ENCODE measurements at regions not wholly inside any gene's neighbourhood (a gene's known extent, or its start where the extent isn't known, plus 50 kb on each side); places are given as distances from the start of the nearest gene placed in this dataset.

- no peak for DNase-seq
Measured at GRCh38 chr1:119308806-119309205, 59.8 kb upstream of the HAO2 start.

DNA sequence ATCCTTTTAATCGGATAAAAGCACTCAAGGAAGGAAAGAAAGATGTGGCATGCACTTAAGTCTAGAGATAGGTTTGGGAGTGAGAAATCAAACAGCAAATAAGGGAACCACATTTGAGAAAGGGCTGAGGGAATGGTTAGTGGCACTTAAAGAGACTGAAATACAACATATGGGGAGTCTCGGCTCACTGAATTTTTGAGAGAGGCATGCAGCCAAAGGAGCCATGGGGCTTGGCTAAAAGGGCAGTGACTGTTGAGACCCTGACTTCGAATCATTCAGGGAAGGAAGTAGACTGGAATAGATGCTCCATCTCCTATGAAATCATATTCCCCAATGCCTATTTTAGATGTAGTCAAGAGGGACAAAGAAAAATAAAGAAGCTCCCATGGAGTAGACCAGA is 58.3 kb upstream of the HAO2 start:
- no peak for DNase-seq

DNA sequence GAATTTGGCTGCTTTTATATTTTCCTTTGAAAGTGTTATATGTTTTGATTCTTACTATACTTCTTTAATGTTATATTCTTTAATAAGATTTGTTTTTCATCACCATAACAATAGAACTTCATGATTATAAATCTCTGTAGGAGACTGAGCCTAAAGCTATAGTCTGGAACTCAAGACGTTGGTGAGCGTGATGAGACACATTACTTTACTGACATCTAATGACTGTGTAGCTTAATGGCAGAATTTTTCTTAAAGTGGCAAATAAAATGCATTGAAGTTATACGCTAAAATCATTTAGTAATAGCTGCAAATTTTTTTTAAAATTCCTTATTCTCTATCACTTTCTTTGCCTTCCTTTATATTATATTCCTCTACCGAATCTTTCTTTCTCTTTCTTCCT is 56.1 kb upstream of the HAO2 start:
- DNase-seq = no peak

GRCh38 chr1:119314001-119314796 is 54.4 kb upstream of the HAO2 start:
- DNase-seq = no peak

DNA sequence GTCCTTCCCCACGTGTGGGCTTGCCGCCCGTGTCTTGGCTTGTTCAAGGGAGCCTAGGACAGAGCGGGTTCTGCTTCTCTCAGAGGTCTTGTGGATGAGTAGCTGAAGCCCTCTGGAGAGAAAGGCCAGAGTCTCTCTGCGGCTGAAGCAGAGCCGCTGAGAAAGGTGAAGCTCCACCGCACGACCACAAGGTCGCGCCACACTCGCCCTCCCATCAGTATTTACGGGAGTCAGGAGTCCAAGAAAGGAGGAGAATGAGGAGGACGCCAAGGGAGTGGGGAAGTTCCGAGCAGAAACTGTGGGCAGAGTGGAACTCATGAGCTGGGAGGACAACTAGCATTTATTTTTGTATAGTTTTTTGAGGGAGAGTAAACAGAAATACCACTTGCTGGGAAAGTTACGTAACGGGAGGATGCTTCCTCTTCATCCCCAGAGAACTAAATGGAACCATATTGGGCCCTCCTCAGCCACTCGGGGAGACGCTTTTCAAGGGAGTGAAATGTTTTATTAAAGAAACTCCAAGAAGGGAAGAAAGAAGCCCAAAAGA is 51.6 kb upstream of the HAO2 start:
- no peak for DNase-seq

- DNase-seq = no peak
Measured at GRCh38 chr1:119318466-119319309, 49.9 kb upstream of the HAO2 start.
